Caco-2 (cell line): ENCODE measurements at regions not wholly inside any gene's neighbourhood (a gene's known extent, or its start where the extent isn't known, plus 50 kb on each side); places are given as distances from the start of the nearest gene placed in this dataset.

Experiments
- BruUV-seq: library from RNA; stranded (reverse); fragments of 400-500 nt; replicated peaks from 2 replicates; lab custom pipeline; 2021; lab: Mats Ljungman, UMichigan
- CTCF ChIA-PET: fragments of 300-600 bp; sonication (Branson Sonifier 250); formaldehyde crosslinking; loops from one replicate; lab custom pipeline; 2022; ENCODE audit warnings: antibody characterized with exemption; lab: Charles Lee
- POLR2A ChIA-PET: fragments of 300-600 bp; sonication (Branson Sonifier 250); formaldehyde crosslinking; loops from one replicate; lab custom pipeline; 2022; ENCODE audit warnings: antibody characterized with exemption; lab: Charles Lee
- DNase-seq, 2 experiments: peaks; one replicate each; pipeline versions ENCODE4 v3.0.0 to v3.0.0-alpha.2; 2020 to 2022
- H3K27me3 ChIP-seq: replicated peaks from 2 replicates; pipeline ENCODE4 v1.6.0; 2011; ENCODE audit warnings: low read length; ENCODE audit not compliant: control insufficient read depth, insufficient read depth
- H3K36me3 ChIP-seq: 2 replicates; pipeline ENCODE4 v1.5.1; 2011; ENCODE audit warnings: low read length; ENCODE audit not compliant: control insufficient read depth, insufficient read depth
- H3K4me1 ChIP-seq: fragments of 250-450 bp; sonication (Bioruptor Pico); 2 replicates; pipeline ENCODE4 v1.5.1; 2020; ENCODE audit warnings: mild to moderate bottlenecking
- H3K4me3 ChIP-seq: 2 replicates; pipeline ENCODE4 v1.5.1; 2011; ENCODE audit warnings: low read depth, mild to moderate bottlenecking, control low read depth, low read length
- H3K9me3 ChIP-seq: fragments of 250-450 bp; sonication (Bioruptor Pico); 2 replicates; pipeline ENCODE4 v1.5.1; 2020; ENCODE audit warnings: mild to moderate bottlenecking, moderate library complexity
- H3K27ac Mint-ChIP-seq: one replicate; pipeline ENCODE4 v1.8.0; 2022; ENCODE audit warnings: mixed read lengths; ENCODE audit not compliant: unreplicated experiment
- H3K27me3 Mint-ChIP-seq: one replicate; pipeline ENCODE4 v1.8.0; 2022; ENCODE audit warnings: mixed read lengths; ENCODE audit not compliant: insufficient read depth, unreplicated experiment
- H3K36me3 Mint-ChIP-seq: one replicate; pipeline ENCODE4 v1.8.0; 2022; ENCODE audit warnings: mild to moderate bottlenecking, mixed read lengths; ENCODE audit not compliant: insufficient read depth, unreplicated experiment
- H3K4me1 Mint-ChIP-seq: one replicate; pipeline ENCODE4 v1.8.0; 2022; ENCODE audit warnings: low read depth, mixed read lengths; ENCODE audit not compliant: unreplicated experiment
- H3K4me3 Mint-ChIP-seq: one replicate; pipeline ENCODE4 v1.8.0; 2022; ENCODE audit warnings: mild to moderate bottlenecking, moderate library complexity, mixed read lengths; ENCODE audit not compliant: unreplicated experiment
- H3K9me3 Mint-ChIP-seq: one replicate; pipeline ENCODE4 v1.8.0; 2022; ENCODE audit warnings: mixed read lengths; ENCODE audit not compliant: unreplicated experiment
- intact Hi-C: fragments of 100-400 bp; cut with micrococcal nuclease; formaldehyde crosslinking; loops from one replicate; pipeline ENCODE4 v1.10.0; 2022; ENCODE audit not compliant: unreplicated experiment
- TF ChIP-seq, protein P1 (sequence below), 2 experiments: fragments of 200-600 bp in 1 of 2; IDR thresholded peaks; 1 replicate in 1 of 2; 2 replicates in 1 of 2; pipeline versions ENCODE4 v1.5.1 to v1.8.0; 2011 to 2022; ENCODE audit warnings: antibody characterized with exemption in 1 of 2, control low read depth in 1 of 2, inconsistent platforms in 1 of 2, low read depth in 1 of 2, low read length in 1 of 2, mild to moderate bottlenecking in 1 of 2, moderate library complexity in 1 of 2; ENCODE audit not compliant: insufficient read depth in 1 of 2, severe bottlenecking in 1 of 2, unreplicated experiment in 1 of 2

DNA sequence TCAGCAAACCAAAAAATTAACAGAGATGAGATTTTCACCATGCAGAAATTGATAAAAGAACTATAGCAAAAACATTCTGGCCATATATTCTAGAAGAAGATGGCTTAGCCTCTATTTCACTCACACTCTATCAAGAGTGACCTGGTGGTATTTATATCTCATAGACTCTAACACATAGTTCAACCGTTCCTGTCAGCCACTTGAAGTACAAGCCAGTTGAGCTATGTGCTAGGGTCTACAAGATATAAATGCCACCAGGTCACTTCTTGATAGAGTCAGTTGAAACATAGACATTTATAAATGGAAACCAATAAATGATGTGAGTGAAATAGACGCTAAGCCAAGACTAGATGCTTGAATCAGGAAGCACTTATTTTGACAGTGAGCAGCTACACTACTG is 836.7 kb upstream of the EPHA5 start:
- no peaks in the 10 kb centered on the region for H3K27me3 Mint-ChIP-seq
- H3K27ac Mint-ChIP-seq, result no peak overlapping the region
- H3K36me3 Mint-ChIP-seq, result no peaks in the 10 kb centered on the region
- no peaks in the 10 kb centered on the region for H3K4me1 ChIP-seq
- TF ChIP-seq, protein P1, sequence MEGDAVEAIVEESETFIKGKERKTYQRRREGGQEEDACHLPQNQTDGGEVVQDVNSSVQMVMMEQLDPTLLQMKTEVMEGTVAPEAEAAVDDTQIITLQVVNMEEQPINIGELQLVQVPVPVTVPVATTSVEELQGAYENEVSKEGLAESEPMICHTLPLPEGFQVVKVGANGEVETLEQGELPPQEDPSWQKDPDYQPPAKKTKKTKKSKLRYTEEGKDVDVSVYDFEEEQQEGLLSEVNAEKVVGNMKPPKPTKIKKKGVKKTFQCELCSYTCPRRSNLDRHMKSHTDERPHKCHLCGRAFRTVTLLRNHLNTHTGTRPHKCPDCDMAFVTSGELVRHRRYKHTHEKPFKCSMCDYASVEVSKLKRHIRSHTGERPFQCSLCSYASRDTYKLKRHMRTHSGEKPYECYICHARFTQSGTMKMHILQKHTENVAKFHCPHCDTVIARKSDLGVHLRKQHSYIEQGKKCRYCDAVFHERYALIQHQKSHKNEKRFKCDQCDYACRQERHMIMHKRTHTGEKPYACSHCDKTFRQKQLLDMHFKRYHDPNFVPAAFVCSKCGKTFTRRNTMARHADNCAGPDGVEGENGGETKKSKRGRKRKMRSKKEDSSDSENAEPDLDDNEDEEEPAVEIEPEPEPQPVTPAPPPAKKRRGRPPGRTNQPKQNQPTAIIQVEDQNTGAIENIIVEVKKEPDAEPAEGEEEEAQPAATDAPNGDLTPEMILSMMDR (IDR thresholded peaks at IDR 0.05; ENCODE audit: insufficient read depth in 1 of 2, low read depth in 1 of 2, low read length in 1 of 2, severe bottlenecking in 1 of 2, unreplicated experiment in 1 of 2), result no peak
- no TSS peak for BruUV-seq
- no peak overlapping the region for H3K4me3 ChIP-seq
- intact Hi-C loops, result no loop called here
- H3K36me3 ChIP-seq, result no peaks in the 10 kb centered on the region
- H3K9me3 Mint-ChIP-seq, result no peaks in the 10 kb centered on the region
- CTCF ChIA-PET, result no interaction called here
- DNase-seq, result no peak
- no peak overlapping the region for H3K4me3 Mint-ChIP-seq
- no peaks in the 10 kb centered on the region for H3K4me1 Mint-ChIP-seq
- POLR2A ChIA-PET, result no interaction called here
- H3K27me3 ChIP-seq, result no peaks in the 10 kb centered on the region
- H3K9me3 ChIP-seq, result no peaks in the 10 kb centered on the region

DNA sequence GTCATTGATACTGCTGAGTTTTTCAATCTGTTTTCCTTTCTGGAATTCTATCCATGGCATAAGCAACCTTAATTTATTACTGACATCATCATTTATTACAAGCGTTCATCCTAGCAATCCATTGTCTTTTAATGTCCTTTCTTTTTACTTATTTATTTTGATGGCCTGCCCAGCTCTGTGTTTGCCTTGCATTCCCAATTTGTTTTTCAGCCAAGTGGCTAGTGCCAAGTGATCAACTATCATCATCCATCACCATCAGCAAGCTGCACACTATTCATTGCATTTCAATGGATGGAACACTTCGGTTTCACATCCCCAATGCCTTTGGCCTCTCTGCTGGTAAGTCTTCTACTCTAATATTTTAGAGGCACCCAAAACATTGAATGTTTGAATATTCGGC is 831.7 kb upstream of the EPHA5 start:
- H3K4me1 ChIP-seq, result no peaks in the 10 kb centered on the region
- Mint-ChIP-seq H3K27me3 (no peaks in the 10 kb centered on the region), H3K4me3 (no peak overlapping the region), H3K4me1 (no peaks in the 10 kb centered on the region), H3K36me3 (no peaks in the 10 kb centered on the region), H3K27ac (no peak overlapping the region), H3K9me3 (no peaks in the 10 kb centered on the region)
- no TSS peak for BruUV-seq
- intact Hi-C loops, result no loop called here
- POLR2A ChIA-PET, result no interaction called here
- CTCF ChIA-PET, result no interaction called here
- H3K4me3 ChIP-seq, result no peak overlapping the region
- H3K36me3 ChIP-seq, result no peaks in the 10 kb centered on the region
- DNase-seq, result no peak
- H3K9me3 ChIP-seq, result no peaks in the 10 kb centered on the region
- no peaks in the 10 kb centered on the region for H3K27me3 ChIP-seq
- TF ChIP-seq, protein P1 (IDR thresholded peaks at IDR 0.05; ENCODE audit: insufficient read depth in 1 of 2, low read depth in 1 of 2, low read length in 1 of 2, severe bottlenecking in 1 of 2, unreplicated experiment in 1 of 2), result no peak

DNA sequence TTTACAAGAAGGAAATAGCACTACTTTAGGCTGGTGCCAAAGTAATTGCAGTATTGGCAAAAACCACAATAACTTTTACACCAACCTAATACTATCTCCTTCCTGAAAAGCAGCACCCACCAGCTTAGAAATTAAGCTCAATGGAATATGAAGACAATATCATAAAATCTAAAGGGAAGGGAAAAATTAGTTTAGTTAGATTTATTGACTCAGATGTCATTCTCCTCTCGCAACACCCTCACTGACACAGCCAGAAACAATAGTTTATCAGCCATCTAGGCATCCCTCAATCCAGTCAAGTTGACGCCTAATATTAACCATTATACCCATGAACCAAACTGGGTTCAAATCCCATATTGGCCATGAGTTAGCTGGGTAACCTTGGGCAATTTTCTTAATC is 820.4 kb upstream of the EPHA5 start:
- Mint-ChIP-seq H3K27ac (no peak overlapping the region), H3K36me3 (no peaks in the 10 kb centered on the region), H3K4me1 (peaks cover 8% of the 10 kb centered on the region), H3K9me3 (no peaks in the 10 kb centered on the region), H3K27me3 (no peaks in the 10 kb centered on the region), H3K4me3 (no peak overlapping the region)
- Histone ChIP-seq H3K4me1 (no peaks in the 10 kb centered on the region), H3K27me3 (no peaks in the 10 kb centered on the region), H3K9me3 (no peaks in the 10 kb centered on the region), H3K36me3 (no peaks in the 10 kb centered on the region), H3K4me3 (no peak overlapping the region)
- ChIA-PET CTCF (no interaction called here), POLR2A (no interaction called here)
- DNase-seq, result no peak
- no TSS peak for BruUV-seq
- TF ChIP-seq, protein P1 (IDR thresholded peaks at IDR 0.05; ENCODE audit: insufficient read depth in 1 of 2, low read depth in 1 of 2, low read length in 1 of 2, severe bottlenecking in 1 of 2, unreplicated experiment in 1 of 2), result no peak
- intact Hi-C loops, result loop anchor here (5.0 kb wide), 1 partner anchor 143 kb away; no protein-coding TSS in a partner anchor
